PFSK-1 (cell line): ENCODE measurements at regions not wholly inside any gene's neighbourhood (a gene's known extent, or its start where the extent isn't known, plus 50 kb on each side); places are given as distances from the start of the nearest gene placed in this dataset.

Experiments used
- POLR2AphosphoS5 ChIP-seq: IDR thresholded peaks from 2 replicates; pipeline ENCODE4 v1.6.1; 2012; ENCODE audit warnings: low read depth, mild to moderate bottlenecking, control low read depth, low read length, moderate library complexity
- SIN3A ChIP-seq: IDR thresholded peaks from 2 replicates; pipeline ENCODE4 v1.6.1; 2012; ENCODE audit warnings: mild to moderate bottlenecking, low read length, moderate library complexity, borderline replicate concordance; ENCODE audit not compliant: insufficient read depth
- TAF1 ChIP-seq: IDR thresholded peaks from 2 replicates; pipeline ENCODE4 v1.6.1; 2012; ENCODE audit warnings: low read length, control low read depth, borderline replicate concordance; ENCODE audit not compliant: insufficient read depth
- TF ChIP-seq, protein P1 (sequence below), 2 experiments: IDR thresholded peaks; 2 replicates each; pipeline versions ENCODE4 v1.6.1 to v1.8.0; 2011 to 2012; ENCODE audit warnings: low read depth in 2 of 2, low read length in 2 of 2, control low read depth in 1 of 2, inconsistent platforms in 1 of 2, mild to moderate bottlenecking in 1 of 2, moderate library complexity in 1 of 2; ENCODE audit not compliant: insufficient read depth in 1 of 2

DNA sequence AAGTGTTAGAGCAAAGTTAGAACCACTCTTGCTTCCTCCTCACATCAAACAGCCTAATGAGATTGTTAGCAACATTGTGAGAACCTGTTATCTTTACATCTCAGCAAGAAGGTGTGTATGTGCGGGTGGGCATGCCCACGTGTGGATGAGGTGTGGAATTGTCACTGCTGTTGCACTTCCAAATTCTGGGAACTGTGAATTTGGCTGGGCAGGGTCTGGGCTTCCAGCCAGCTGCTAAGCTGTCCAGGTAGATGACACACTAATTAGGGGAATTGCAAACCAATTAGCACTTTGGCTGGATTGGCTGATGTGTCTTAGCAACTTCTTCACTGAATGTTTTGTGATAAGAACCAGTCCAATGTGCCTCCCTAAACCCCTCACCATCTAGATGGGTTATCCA lies 848.2 kb downstream of the DHX35 start:
- no peak for TF ChIP-seq POLR2AphosphoS5
- TF ChIP-seq TAF1 = no peak
- TF ChIP-seq, protein P1, sequence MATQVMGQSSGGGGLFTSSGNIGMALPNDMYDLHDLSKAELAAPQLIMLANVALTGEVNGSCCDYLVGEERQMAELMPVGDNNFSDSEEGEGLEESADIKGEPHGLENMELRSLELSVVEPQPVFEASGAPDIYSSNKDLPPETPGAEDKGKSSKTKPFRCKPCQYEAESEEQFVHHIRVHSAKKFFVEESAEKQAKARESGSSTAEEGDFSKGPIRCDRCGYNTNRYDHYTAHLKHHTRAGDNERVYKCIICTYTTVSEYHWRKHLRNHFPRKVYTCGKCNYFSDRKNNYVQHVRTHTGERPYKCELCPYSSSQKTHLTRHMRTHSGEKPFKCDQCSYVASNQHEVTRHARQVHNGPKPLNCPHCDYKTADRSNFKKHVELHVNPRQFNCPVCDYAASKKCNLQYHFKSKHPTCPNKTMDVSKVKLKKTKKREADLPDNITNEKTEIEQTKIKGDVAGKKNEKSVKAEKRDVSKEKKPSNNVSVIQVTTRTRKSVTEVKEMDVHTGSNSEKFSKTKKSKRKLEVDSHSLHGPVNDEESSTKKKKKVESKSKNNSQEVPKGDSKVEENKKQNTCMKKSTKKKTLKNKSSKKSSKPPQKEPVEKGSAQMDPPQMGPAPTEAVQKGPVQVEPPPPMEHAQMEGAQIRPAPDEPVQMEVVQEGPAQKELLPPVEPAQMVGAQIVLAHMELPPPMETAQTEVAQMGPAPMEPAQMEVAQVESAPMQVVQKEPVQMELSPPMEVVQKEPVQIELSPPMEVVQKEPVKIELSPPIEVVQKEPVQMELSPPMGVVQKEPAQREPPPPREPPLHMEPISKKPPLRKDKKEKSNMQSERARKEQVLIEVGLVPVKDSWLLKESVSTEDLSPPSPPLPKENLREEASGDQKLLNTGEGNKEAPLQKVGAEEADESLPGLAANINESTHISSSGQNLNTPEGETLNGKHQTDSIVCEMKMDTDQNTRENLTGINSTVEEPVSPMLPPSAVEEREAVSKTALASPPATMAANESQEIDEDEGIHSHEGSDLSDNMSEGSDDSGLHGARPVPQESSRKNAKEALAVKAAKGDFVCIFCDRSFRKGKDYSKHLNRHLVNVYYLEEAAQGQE (IDR thresholded peaks at IDR 0.05; ENCODE audit: insufficient read depth in 1 of 2, low read depth in 2 of 2, low read length in 2 of 2) = no peak
- no peak for TF ChIP-seq SIN3A
